ENCODE measurements at regions not wholly inside any gene's neighbourhood (a gene's known extent, or its start where the extent isn't known, plus 50 kb on each side); places are given as distances from the start of the nearest gene placed in this dataset.

- POLR2A ChIA-PET, result no interaction called here
- Histone ChIP-seq H2AFZ (ENCODE audit: low read depth, low read length, poor library complexity, severe bottlenecking) (no peak overlapping the region), H3K4me1 (ENCODE audit: control insufficient read depth in 1 of 2, insufficient read depth in 2 of 2, low read length in 2 of 2) (no peaks in the 10 kb centered on the region), H4K20me1 (ENCODE audit: insufficient read depth) (no peaks in the 10 kb centered on the region), H3K9ac (ENCODE audit: low read length) (no peak overlapping the region), H3K27me3 (ENCODE audit: insufficient read depth, low read length) (no peaks in the 10 kb centered on the region), H3K9me2 (ENCODE audit: insufficient read depth) (no peaks in the 10 kb centered on the region), H3K36me3 (ENCODE audit: control insufficient read depth in 1 of 2, insufficient read depth in 2 of 2, low read length in 2 of 2) (no peaks in the 10 kb centered on the region), H3K4me3 (replicated peaks in 1 of 2; ENCODE audit: low read depth in 1 of 2, low read length in 2 of 2) (no peak overlapping the region), H3K27ac (ENCODE audit: low read depth, low read length) (no peak overlapping the region), H3K79me2 (ENCODE audit: insufficient read depth, low read length) (no peaks in the 10 kb centered on the region), H3K9me3 (ENCODE audit: control insufficient read depth in 1 of 2, insufficient read depth in 1 of 2, low read depth in 1 of 2, low read length in 2 of 2) (no peaks in the 10 kb centered on the region), H3K4me2 (ENCODE audit: low read length) (no peak overlapping the region)
- TF ChIP-seq FOSL1 (IDR thresholded peaks at IDR 0.05; ENCODE audit: low read depth), result no peak
- BruUV-seq (replicated peaks), result no TSS peak
- CTCF ChIA-PET, result no interaction called here
- ATAC-seq (no peak), DNase-seq (ENCODE audit: low read depth, low spot score) (no peak)
- RAD21 ChIA-PET (ENCODE audit: low non-redundant PET in 1 of 2, low total read pairs in 2 of 2, uncharacterized antibody in 2 of 2, unreplicated experiment in 2 of 2), result no interaction called here
- intact Hi-C loops (cut with micrococcal nuclease), result no loop called here
Observed at GRCh38 chr12:72178871-72179270, 93.3 kb upstream of the TRHDE start.

DNA sequence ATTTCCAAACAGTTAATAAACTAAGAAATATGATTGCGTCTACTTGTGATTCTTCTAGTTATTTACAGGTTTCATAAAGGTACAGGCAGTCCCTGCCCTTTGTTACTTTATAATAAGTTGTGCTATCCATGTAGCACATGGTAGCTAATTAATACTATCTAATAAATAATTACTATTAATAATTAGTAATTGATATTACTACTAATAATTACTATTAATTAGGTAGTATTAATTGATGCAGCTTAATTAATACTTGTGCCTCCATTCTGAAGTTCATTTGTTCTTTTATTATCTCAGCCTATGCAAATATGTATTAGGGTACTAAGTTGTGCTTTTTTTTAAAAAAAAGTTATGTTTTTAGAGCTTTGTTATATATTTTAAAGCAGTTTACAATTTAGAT is 92.3 kb upstream of the TRHDE start:
- DNase-seq (ENCODE audit: low read depth, low spot score) (no peak), ATAC-seq (no peak)
- H3K79me2 ChIP-seq (ENCODE audit: insufficient read depth, low read length), result no peaks in the 10 kb centered on the region
- H3K4me1 ChIP-seq (ENCODE audit: control insufficient read depth in 1 of 2, insufficient read depth in 2 of 2, low read length in 2 of 2), result no peaks in the 10 kb centered on the region
- H3K36me3 ChIP-seq (ENCODE audit: control insufficient read depth in 1 of 2, insufficient read depth in 2 of 2, low read length in 2 of 2), result no peaks in the 10 kb centered on the region
- H3K9me2 ChIP-seq (ENCODE audit: insufficient read depth), result no peaks in the 10 kb centered on the region
- no peaks in the 10 kb centered on the region for H3K27me3 ChIP-seq (ENCODE audit: insufficient read depth, low read length)
- no peak overlapping the region for H3K4me3 ChIP-seq (replicated peaks in 1 of 2; ENCODE audit: low read depth in 1 of 2, low read length in 2 of 2)
- H3K9ac ChIP-seq (ENCODE audit: low read length), result no peak overlapping the region
- no peak overlapping the region for H3K4me2 ChIP-seq (ENCODE audit: low read length)
- ChIA-PET POLR2A (no interaction called here), CTCF (no interaction called here), RAD21 (ENCODE audit: low non-redundant PET in 1 of 2, low total read pairs in 2 of 2, uncharacterized antibody in 2 of 2, unreplicated experiment in 2 of 2) (no interaction called here)
- no peaks in the 10 kb centered on the region for H3K9me3 ChIP-seq (ENCODE audit: control insufficient read depth in 1 of 2, insufficient read depth in 1 of 2, low read depth in 1 of 2, low read length in 2 of 2)
- intact Hi-C loops (cut with micrococcal nuclease), result no loop called here
- no TSS peak for BruUV-seq (replicated peaks)
- TF ChIP-seq POLR2A (IDR thresholded peaks at IDR 0.05; ENCODE audit: borderline replicate concordance, extremely low read depth, insufficient read depth, insufficient read length) (no peak), TCF7L2 (IDR thresholded peaks at IDR 0.05; ENCODE audit: borderline replicate concordance, extremely low read depth, insufficient read depth, insufficient read length) (no peak), YY1 (IDR thresholded peaks at IDR 0.05; ENCODE audit: extremely low read depth, insufficient replicate concordance, low read depth, low read length) (no peak), EZH2phosphoT487 (IDR thresholded peaks at IDR 0.05; ENCODE audit: borderline replicate concordance) (no peak), EGR1 (IDR thresholded peaks at IDR 0.05; ENCODE audit: low read depth) (no peak), ZNF274 (IDR thresholded peaks at IDR 0.05; ENCODE audit: low read depth, low read length) (no peak), SIN3A (IDR thresholded peaks at IDR 0.05; ENCODE audit: low read depth) (no peak), CEBPB (IDR thresholded peaks at IDR 0.05; ENCODE audit: low read depth) (no peak), ELF1 (IDR thresholded peaks at IDR 0.05; ENCODE audit: borderline replicate concordance, low read depth) (no peak), CBX3 (IDR thresholded peaks at IDR 0.05; ENCODE audit: low read depth) (no peak), ZFX (IDR thresholded peaks at IDR 0.05) (no peak), POLR2AphosphoS5 (IDR thresholded peaks at IDR 0.05; ENCODE audit: low read depth, low read length) (no peak)
- TF ChIP-seq, protein P1, sequence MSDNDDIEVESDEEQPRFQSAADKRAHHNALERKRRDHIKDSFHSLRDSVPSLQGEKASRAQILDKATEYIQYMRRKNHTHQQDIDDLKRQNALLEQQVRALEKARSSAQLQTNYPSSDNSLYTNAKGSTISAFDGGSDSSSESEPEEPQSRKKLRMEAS (IDR thresholded peaks at IDR 0.05), result no peak
- TF ChIP-seq, protein P2, sequence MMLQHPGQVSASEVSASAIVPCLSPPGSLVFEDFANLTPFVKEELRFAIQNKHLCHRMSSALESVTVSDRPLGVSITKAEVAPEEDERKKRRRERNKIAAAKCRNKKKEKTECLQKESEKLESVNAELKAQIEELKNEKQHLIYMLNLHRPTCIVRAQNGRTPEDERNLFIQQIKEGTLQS (IDR thresholded peaks at IDR 0.05), result no peak
- TF ChIP-seq, protein P3, sequence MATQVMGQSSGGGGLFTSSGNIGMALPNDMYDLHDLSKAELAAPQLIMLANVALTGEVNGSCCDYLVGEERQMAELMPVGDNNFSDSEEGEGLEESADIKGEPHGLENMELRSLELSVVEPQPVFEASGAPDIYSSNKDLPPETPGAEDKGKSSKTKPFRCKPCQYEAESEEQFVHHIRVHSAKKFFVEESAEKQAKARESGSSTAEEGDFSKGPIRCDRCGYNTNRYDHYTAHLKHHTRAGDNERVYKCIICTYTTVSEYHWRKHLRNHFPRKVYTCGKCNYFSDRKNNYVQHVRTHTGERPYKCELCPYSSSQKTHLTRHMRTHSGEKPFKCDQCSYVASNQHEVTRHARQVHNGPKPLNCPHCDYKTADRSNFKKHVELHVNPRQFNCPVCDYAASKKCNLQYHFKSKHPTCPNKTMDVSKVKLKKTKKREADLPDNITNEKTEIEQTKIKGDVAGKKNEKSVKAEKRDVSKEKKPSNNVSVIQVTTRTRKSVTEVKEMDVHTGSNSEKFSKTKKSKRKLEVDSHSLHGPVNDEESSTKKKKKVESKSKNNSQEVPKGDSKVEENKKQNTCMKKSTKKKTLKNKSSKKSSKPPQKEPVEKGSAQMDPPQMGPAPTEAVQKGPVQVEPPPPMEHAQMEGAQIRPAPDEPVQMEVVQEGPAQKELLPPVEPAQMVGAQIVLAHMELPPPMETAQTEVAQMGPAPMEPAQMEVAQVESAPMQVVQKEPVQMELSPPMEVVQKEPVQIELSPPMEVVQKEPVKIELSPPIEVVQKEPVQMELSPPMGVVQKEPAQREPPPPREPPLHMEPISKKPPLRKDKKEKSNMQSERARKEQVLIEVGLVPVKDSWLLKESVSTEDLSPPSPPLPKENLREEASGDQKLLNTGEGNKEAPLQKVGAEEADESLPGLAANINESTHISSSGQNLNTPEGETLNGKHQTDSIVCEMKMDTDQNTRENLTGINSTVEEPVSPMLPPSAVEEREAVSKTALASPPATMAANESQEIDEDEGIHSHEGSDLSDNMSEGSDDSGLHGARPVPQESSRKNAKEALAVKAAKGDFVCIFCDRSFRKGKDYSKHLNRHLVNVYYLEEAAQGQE (IDR thresholded peaks at IDR 0.05; ENCODE audit: low read depth), result no peak
- TF ChIP-seq, protein P4, sequence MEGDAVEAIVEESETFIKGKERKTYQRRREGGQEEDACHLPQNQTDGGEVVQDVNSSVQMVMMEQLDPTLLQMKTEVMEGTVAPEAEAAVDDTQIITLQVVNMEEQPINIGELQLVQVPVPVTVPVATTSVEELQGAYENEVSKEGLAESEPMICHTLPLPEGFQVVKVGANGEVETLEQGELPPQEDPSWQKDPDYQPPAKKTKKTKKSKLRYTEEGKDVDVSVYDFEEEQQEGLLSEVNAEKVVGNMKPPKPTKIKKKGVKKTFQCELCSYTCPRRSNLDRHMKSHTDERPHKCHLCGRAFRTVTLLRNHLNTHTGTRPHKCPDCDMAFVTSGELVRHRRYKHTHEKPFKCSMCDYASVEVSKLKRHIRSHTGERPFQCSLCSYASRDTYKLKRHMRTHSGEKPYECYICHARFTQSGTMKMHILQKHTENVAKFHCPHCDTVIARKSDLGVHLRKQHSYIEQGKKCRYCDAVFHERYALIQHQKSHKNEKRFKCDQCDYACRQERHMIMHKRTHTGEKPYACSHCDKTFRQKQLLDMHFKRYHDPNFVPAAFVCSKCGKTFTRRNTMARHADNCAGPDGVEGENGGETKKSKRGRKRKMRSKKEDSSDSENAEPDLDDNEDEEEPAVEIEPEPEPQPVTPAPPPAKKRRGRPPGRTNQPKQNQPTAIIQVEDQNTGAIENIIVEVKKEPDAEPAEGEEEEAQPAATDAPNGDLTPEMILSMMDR (IDR thresholded peaks at IDR 0.05 in 2 of 3, conservative IDR thresholded peaks at IDR 0.05 in 1 of 3; ENCODE audit: borderline replicate concordance in 1 of 3, insufficient read depth in 1 of 3, low read depth in 2 of 3, low read length in 2 of 3), result no peak
- H4K20me1 ChIP-seq (ENCODE audit: insufficient read depth), result no peaks in the 10 kb centered on the region
- no peak overlapping the region for H2AFZ ChIP-seq (ENCODE audit: low read depth, low read length, poor library complexity, severe bottlenecking)
- H3K27ac ChIP-seq (ENCODE audit: low read depth, low read length), result no peak overlapping the region

Data from HCT116 (cell line).